ENCODE measurements at regions not wholly inside any gene's neighbourhood (a gene's known extent, or its start where the extent isn't known, plus 50 kb on each side); places are given as distances from the start of the nearest gene placed in this dataset.

DNA sequence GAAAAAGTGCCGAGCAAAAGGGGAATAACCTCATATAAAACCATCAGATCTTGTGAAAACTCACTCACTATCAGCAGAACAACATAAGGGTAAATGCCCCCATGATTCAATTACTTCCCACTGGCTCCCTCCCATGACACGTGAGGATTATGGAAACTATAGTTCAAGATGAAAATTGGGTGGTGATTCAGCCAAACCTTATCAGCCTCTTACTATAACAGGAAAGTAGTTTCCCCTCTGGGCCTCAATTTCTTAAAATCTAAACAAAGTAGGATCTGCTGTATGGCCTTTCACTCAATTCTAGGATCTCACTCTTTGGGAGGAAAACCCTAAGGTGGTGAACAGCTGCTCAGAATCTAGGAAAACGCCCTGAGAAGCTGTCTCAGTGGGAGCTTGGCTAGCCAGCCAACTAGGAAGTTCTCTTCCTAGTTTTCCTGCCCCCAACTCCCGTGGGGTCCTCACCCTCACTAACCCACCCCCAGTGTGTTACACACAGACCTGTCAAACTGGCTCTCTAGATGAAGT, 1017.1 kb upstream of the HS3ST1 start:
- no peak overlapping the region for H3K27ac ChIP-seq (ENCODE audit: extremely low read depth, low read depth, low read length)
- no peak for ATAC-seq
- H3K9ac ChIP-seq (ENCODE audit: insufficient read depth in 1 of 2, low read depth in 2 of 2, low read length in 2 of 2) = no peak overlapping the region
- CTCF ChIA-PET (ENCODE audit: low intra/inter-chr PET ratio) = no interaction called here
- no peaks in the 10 kb centered on the region for H3K36me3 ChIP-seq (ENCODE audit: control insufficient read depth, insufficient read depth, low read length)
- H3K79me2 ChIP-seq (ENCODE audit: control insufficient read depth, insufficient read depth, low read length) = no peaks in the 10 kb centered on the region
- no peaks in the 10 kb centered on the region for H3K9me3 ChIP-seq (replicated peaks; ENCODE audit: control insufficient read depth, insufficient read depth, low read depth, low read length)
- BruUV-seq (replicated peaks) = no TSS peak
- no peaks in the 10 kb centered on the region for H3K9me1 ChIP-seq (ENCODE audit: control insufficient read depth, insufficient read depth, low read length)
- POLR2A ChIA-PET = no interaction called here
- H4K20me1 ChIP-seq (replicated peaks; ENCODE audit: control insufficient read depth, insufficient read depth, low read length) = no peaks in the 10 kb centered on the region
- DNase-seq (ENCODE audit: extremely low read depth in 1 of 4, low spot score in 3 of 4) = no peak
- no peak overlapping the region for H3K4me2 ChIP-seq (ENCODE audit: insufficient read depth, low read length)
- in situ Hi-C loops (cut with MboI) (no loop called here), intact Hi-C loops (cut with micrococcal nuclease) (no loop called here)
- TF ChIP-seq NFRKB (IDR thresholded peaks at IDR 0.05; ENCODE audit: low read depth) (no peak), MED1 (CRISPR knock-in tag; IDR thresholded peaks at IDR 0.05; ENCODE audit: borderline replicate concordance) (no peak), FIP1L1 (IDR thresholded peaks at IDR 0.05; ENCODE audit: low read depth, low read length, poor library complexity, severe bottlenecking) (no peak), LARP7 (IDR thresholded peaks at IDR 0.05) (no peak), ZNF41 (CRISPR knock-in tag; conservative IDR thresholded peaks at IDR 0.05) (no peak), DIDO1 (tag; IDR thresholded peaks at IDR 0.05; ENCODE audit: low read depth) (no peak), ZNF644 (tag; IDR thresholded peaks at IDR 0.05; ENCODE audit: low read depth) (no peak), HMG20A (CRISPR knock-in tag; conservative IDR thresholded peaks at IDR 0.05) (no peak)
- no peak for FAIRE-seq
- H3K4me1 ChIP-seq (replicated peaks in 1 of 2; ENCODE audit: control insufficient read depth in 2 of 2, insufficient read depth in 2 of 2, low read length in 2 of 2) = no peaks in the 10 kb centered on the region
- no peak overlapping the region for H2AFZ ChIP-seq (ENCODE audit: low read depth, low read length)
- WGBS (ENCODE audit: insufficient coverage, low coverage, missing lambda C conversion rate) = 0% methylated on average over 4 of the region's 4 CpGs
- no peaks in the 10 kb centered on the region for H3K27me3 ChIP-seq (ENCODE audit: control insufficient read depth in 2 of 2, insufficient read depth in 2 of 2, low read length in 2 of 2)
- no peak overlapping the region for H3K4me3 ChIP-seq

All from K562 (cell line).